CD14-positive monocyte (primary cell): ENCODE measurements at regions not wholly inside any gene's neighbourhood (a gene's known extent, or its start where the extent isn't known, plus 50 kb on each side); places are given as distances from the start of the nearest gene placed in this dataset.

Source experiments
- DNase-seq, 3 donors: peaks; one replicate each; pipeline ENCODE4 v3.0.0-alpha.2; 2011 to 2022
- H2AFZ ChIP-seq: 2 replicates; pipeline ENCODE4 v1.6.0; 2012; ENCODE audit warnings: mild to moderate bottlenecking, low read depth, low read length, inconsistent platforms; ENCODE audit not compliant: insufficient read depth, poor library complexity, severe bottlenecking
- H3K27ac ChIP-seq, 2 donors: 1 replicate in 1 of 2; 2 replicates in 1 of 2; pipeline ENCODE4 v1.5.1; 2012 to 2013; ENCODE audit warnings: low read length in 2 of 2, control low read depth in 1 of 2, inconsistent platforms in 1 of 2, low read depth in 1 of 2, mild to moderate bottlenecking in 1 of 2
- H3K27me3 ChIP-seq, 2 donors: one replicate each; pipeline versions ENCODE4 v1.6.0 to v1.6.1; 2011 to 2013; ENCODE audit warnings: low read length in 2 of 2; ENCODE audit not compliant: control insufficient read depth in 2 of 2, insufficient read depth in 2 of 2
- H3K36me3 ChIP-seq, 2 donors: replicated peaks in 1 of 2; 1 replicate in 1 of 2; 2 replicates in 1 of 2; pipeline versions ENCODE4 v1.5.1 to v1.6.1; 2012 to 2013; ENCODE audit warnings: low read length in 2 of 2, control low read depth in 1 of 2, inconsistent platforms in 1 of 2, mild to moderate bottlenecking in 1 of 2; ENCODE audit not compliant: insufficient read depth in 2 of 2, control insufficient read depth in 1 of 2
- H3K4me1 ChIP-seq, 2 donors: 1 replicate in 1 of 2; 2 replicates in 1 of 2; pipeline versions ENCODE4 v1.5.1 to v1.6.1; 2012 to 2013; ENCODE audit warnings: low read length in 2 of 2, control low read depth in 1 of 2, inconsistent platforms in 1 of 2, mild to moderate bottlenecking in 1 of 2, moderate library complexity in 1 of 2; ENCODE audit not compliant: insufficient read depth in 2 of 2, control insufficient read depth in 1 of 2
- H3K4me2 ChIP-seq: replicated peaks from 2 replicates; pipeline ENCODE3; 2012; ENCODE audit warnings: low read length, moderate library complexity, mild to moderate bottlenecking; ENCODE audit not compliant: poor library complexity, severe bottlenecking; ENCODE audit errors: extremely low read depth
- H3K4me3 ChIP-seq, 3 experiments: fragments of 200-600 bp in 1 of 3; sonication (generic) in 1 of 3; replicated peaks in 1 of 3; 1 replicate in 2 of 3; 2 replicates in 1 of 3; pipeline ENCODE4 v1.5.1; 2011 to 2013; ENCODE audit warnings: low read length in 3 of 3, mild to moderate bottlenecking in 3 of 3, control low read depth in 2 of 3, low read depth in 2 of 3, inconsistent platforms in 1 of 3, moderate library complexity in 1 of 3
- H3K79me2 ChIP-seq: 2 replicates; pipeline ENCODE4 v1.6.0; 2012; ENCODE audit warnings: mild to moderate bottlenecking, control low read depth, inconsistent platforms, low read length, moderate library complexity; ENCODE audit not compliant: insufficient read depth
- H3K9ac ChIP-seq: 2 replicates; pipeline ENCODE4 v1.6.0; 2017; ENCODE audit warnings: low read length, mild to moderate bottlenecking; ENCODE audit not compliant: insufficient read depth, poor library complexity, severe bottlenecking
- H3K9me3 ChIP-seq, 2 donors: replicated peaks in 1 of 2; 1 replicate in 1 of 2; 2 replicates in 1 of 2; pipeline versions ENCODE4 v1.5.1 to v1.6.1; 2012 to 2013; ENCODE audit warnings: low read length in 2 of 2, control low read depth in 1 of 2; ENCODE audit not compliant: control insufficient read depth in 1 of 2, insufficient read depth in 1 of 2
- H4K20me1 ChIP-seq: 2 replicates; pipeline ENCODE4 v1.6.0; 2012; ENCODE audit warnings: mild to moderate bottlenecking, low read length, control low read depth, moderate library complexity; ENCODE audit not compliant: insufficient read depth
- H3K27ac Mint-ChIP-seq, 7 donors: one replicate each; pipeline ENCODE4 v1.8.0; 2020; ENCODE audit warnings: mild to moderate bottlenecking in 7 of 7, mixed read lengths in 7 of 7, moderate library complexity in 6 of 7, inconsistent platforms in 2 of 7
- H3K27me3 Mint-ChIP-seq, 3 donors: one replicate each; pipeline ENCODE4 v1.8.0; 2021 to 2022; ENCODE audit warnings: low read depth in 3 of 3, mild to moderate bottlenecking in 3 of 3, mixed read lengths in 3 of 3, moderate library complexity in 3 of 3, inconsistent platforms in 1 of 3
- H3K36me3 Mint-ChIP-seq, 2 donors: one replicate each; pipeline ENCODE4 v1.8.0; 2020; ENCODE audit warnings: mixed read lengths in 2 of 2, inconsistent platforms in 1 of 2, mild to moderate bottlenecking in 1 of 2
- H3K4me1 Mint-ChIP-seq: one replicate; pipeline ENCODE4 v1.8.0; 2020; ENCODE audit warnings: mild to moderate bottlenecking, mixed read lengths
- H3K4me3 Mint-ChIP-seq, 2 donors: one replicate each; pipeline ENCODE4 v1.8.0; 2020; ENCODE audit warnings: mild to moderate bottlenecking in 2 of 2, mixed read lengths in 2 of 2, moderate library complexity in 1 of 2
- H3K9me3 Mint-ChIP-seq, 7 donors: one replicate each; pipeline ENCODE4 v1.8.0; 2020 to 2022; ENCODE audit warnings: mixed read lengths in 7 of 7, mild to moderate bottlenecking in 6 of 7, moderate library complexity in 6 of 7, inconsistent platforms in 2 of 7
- CTCF ChIP-seq: fragments of 200-600 bp; IDR thresholded peaks from one replicate; pipeline ENCODE4 v1.8.0; 2022; ENCODE audit warnings: antibody characterized with exemption, mild to moderate bottlenecking
- WGBS: methylation state at CpG from one replicate; pipeline ENCODE4 v1.1.5; 2013; ENCODE audit warnings: missing lambda C conversion rate; ENCODE audit not compliant: insufficient coverage; 5-methylcytosine and 5-hydroxymethylcytosine counted together
- intact Hi-C, 2 donors: fragments of 100-400 bp; cut with micrococcal nuclease; formaldehyde crosslinking; loops; one replicate each; pipeline versions ENCODE4 v1.15.0 to v1.15.1; 2023

DNA sequence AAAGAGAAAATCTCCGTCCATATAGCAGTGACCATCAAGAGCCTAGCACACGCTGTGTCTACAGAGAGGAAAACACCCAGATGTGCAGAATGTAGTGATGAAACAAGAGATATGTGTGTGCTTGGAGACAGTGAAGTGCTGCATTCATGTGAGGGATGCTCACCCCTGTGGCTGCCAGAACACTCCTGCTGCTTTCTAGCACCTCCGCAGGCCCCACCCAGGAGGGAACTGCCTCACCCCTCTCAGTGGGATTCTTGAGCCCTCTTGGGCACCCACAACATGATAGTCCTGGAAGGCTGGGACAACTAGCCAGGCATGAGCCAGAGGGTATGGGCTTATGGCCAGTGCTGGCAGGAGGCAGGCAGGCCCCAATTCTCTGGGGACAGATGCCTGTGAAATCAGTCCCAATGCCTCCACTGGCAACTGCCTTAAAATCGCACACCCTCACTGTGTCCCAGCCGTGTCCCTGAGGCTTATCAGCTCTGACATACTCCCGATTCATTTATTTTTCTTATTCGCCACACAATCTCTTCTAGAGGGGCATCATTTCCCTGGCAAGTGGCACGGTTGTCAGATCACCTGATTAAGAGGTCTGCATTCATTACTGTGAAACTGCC is 73.2 kb upstream of the FSTL4 start:
- Histone ChIP-seq H3K4me3 (no peak overlapping the region), H3K36me3 (no peaks in the 10 kb centered on the region), H3K27me3 (no peaks in the 10 kb centered on the region), H3K9me3 (no peaks in the 10 kb centered on the region), H3K9ac (no peak overlapping the region), H4K20me1 (no peaks in the 10 kb centered on the region), H2AFZ (no peak overlapping the region), H3K4me1 (peaks cover 0 to 5% of the 10 kb centered on the region in 2 donors), H3K4me2 (no peak overlapping the region), H3K27ac (no peak overlapping the region), H3K79me2 (no peaks in the 10 kb centered on the region)
- no peak overlapping the region for H3K27ac Mint-ChIP-seq
- no peak for DNase-seq
- intact Hi-C loops: no loop called here
- H3K9me3 Mint-ChIP-seq: no peaks in the 10 kb centered on the region
- H3K4me1 Mint-ChIP-seq: peaks cover 11% of the 10 kb centered on the region
- no peaks in the 10 kb centered on the region for H3K36me3 Mint-ChIP-seq
- H3K27me3 Mint-ChIP-seq: peaks cover 2 to 8% (median 6%) of the 10 kb centered on the region in 3 donors
- 83% methylated on average over 6 of the region's 8 CpGs for WGBS
- no peak for TF ChIP-seq CTCF
- H3K4me3 Mint-ChIP-seq: no peak overlapping the region

- TF ChIP-seq CTCF: no peak
- Histone ChIP-seq H3K27me3 (no peaks in the 10 kb centered on the region), H3K9ac (no peak overlapping the region), H3K4me2 (no peak overlapping the region), H3K27ac (no peak overlapping the region), H3K4me3 (no peak overlapping the region), H4K20me1 (no peaks in the 10 kb centered on the region), H2AFZ (no peak overlapping the region), H3K79me2 (no peaks in the 10 kb centered on the region), H3K9me3 (no peaks in the 10 kb centered on the region), H3K36me3 (no peaks in the 10 kb centered on the region), H3K4me1 (peaks cover 0 to 5% of the 10 kb centered on the region in 2 donors)
- Mint-ChIP-seq H3K4me3 (no peak overlapping the region), H3K4me1 (peaks cover 11% of the 10 kb centered on the region), H3K27me3 (peaks cover 1 to 2% (median 2%) of the 10 kb centered on the region in 3 donors), H3K36me3 (no peaks in the 10 kb centered on the region), H3K9me3 (no peaks in the 10 kb centered on the region), H3K27ac (no peak overlapping the region)
- no peak for DNase-seq
- WGBS: 91% methylated on average over 13 of the region's 21 CpGs
- intact Hi-C loops: no loop called here
Observed at GRCh38 chr5:133683646-133684596, 71.6 kb upstream of the FSTL4 start.
